OCI-LY1 (cell line): ENCODE measurements at regions not wholly inside any gene's neighbourhood (a gene's known extent, or its start where the extent isn't known, plus 50 kb on each side); places are given as distances from the start of the nearest gene placed in this dataset.

Source experiments
- CTCF ChIP-seq: fragments of 200-600 bp; sonication (generic), shearing (Covaris generic); IDR thresholded peaks from 2 replicates; pipeline ENCODE4 v1.5.1; 2017; ENCODE audit warnings: mild to moderate bottlenecking, antibody characterized with exemption, low read length, moderate library complexity, mixed read lengths
- EZH2 ChIP-seq: fragments of 200-600 bp; sonication (generic), shearing (Covaris generic); IDR thresholded peaks from 2 replicates; pipeline ENCODE4 v1.8.0; 2017; ENCODE audit warnings: borderline replicate concordance, mixed run types, mild to moderate bottlenecking, antibody characterized with exemption, low read length, moderate library complexity, mixed read lengths

DNA sequence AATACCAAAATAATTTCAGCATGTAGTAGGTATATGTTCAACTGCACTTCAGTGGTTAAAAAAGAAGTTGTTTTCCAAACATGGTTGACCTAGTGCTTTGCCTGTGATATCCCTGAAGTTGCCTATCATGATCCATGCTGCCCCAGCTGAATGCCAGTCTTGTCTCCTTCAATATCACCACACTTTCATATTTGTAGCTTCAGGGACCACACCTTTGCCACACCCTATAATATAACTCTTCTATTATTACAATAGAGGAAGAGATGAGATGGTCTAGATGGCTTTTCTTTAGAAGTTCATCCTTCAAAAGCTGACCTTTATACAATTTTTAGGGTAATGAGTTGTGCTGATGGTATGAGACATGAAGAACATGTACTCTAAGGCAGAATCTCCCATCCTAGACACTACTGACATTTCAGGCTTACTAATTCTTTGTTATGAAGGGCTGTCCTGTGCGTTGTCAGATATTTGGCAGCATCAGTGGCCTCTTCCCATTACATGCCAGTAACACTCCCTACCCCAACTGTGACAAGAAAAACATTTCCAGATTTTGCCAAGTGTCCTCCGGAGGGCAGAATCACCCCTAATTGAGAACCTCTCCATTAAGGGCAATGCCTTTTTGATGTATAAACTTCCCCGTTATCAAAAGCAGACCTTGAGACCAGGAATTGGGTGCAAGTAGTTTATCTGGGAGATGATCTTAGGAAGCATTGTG is 76.2 kb upstream of the PLCL2 start:
- TF ChIP-seq CTCF = no peak; the same call in 1 of the 2 replicates
- TF ChIP-seq EZH2 = no peak
